Upper lobe of left lung (tissue), 4 donors: ENCODE measurements at regions not wholly inside any gene's neighbourhood (a gene's known extent, or its start where the extent isn't known, plus 50 kb on each side); places are given as distances from the start of the nearest gene placed in this dataset.

Experiments
- CTCF ChIP-seq, 6 experiments: fragments of 450-650 bp in 4 of 6; fragments of 200-600 bp in 2 of 6; sonication (generic) in 2 of 6; IDR thresholded peaks; one replicate each; pipeline ENCODE4 v1.5.1; 2016 to 2019; ENCODE audit warnings: antibody characterized with exemption in 6 of 6
- EP300 ChIP-seq, 4 donors: sonication (generic); formaldehyde crosslinking; IDR thresholded peaks; one replicate each; pipeline ENCODE4 v1.5.1; 2017; ENCODE audit warnings: antibody characterized with exemption in 4 of 4, control low read depth in 2 of 4
- POLR2A ChIP-seq, 4 donors: fragments of 450-650 bp; IDR thresholded peaks; one replicate each; pipeline ENCODE4 v1.5.1; 2016 to 2017; ENCODE audit warnings: antibody characterized with exemption in 4 of 4, mild to moderate bottlenecking in 2 of 4
- POLR2AphosphoS5 ChIP-seq, 2 donors: sonication (generic); formaldehyde crosslinking; IDR thresholded peaks; one replicate each; pipeline ENCODE4 v1.5.1; 2017; ENCODE audit warnings: antibody characterized with exemption in 2 of 2

GRCh38 chr3:104360038-104360437, 1006.7 kb upstream of the ALCAM start:
- no peak for TF ChIP-seq POLR2A (IDR thresholded peaks at IDR 0.05)
- TF ChIP-seq POLR2AphosphoS5 (IDR thresholded peaks at IDR 0.05): no peak
- TF ChIP-seq CTCF (IDR thresholded peaks at IDR 0.05): no peak
- no peak for TF ChIP-seq EP300 (IDR thresholded peaks at IDR 0.05)
